ENCODE measurements at regions not wholly inside any gene's neighbourhood (a gene's known extent, or its start where the extent isn't known, plus 50 kb on each side); places are given as distances from the start of the nearest gene placed in this dataset.

- Histone ChIP-seq H3K9ac (ENCODE audit: insufficient read length) (no peak overlapping the region), H3K4me3 (no peak overlapping the region), H3K36me3 (ENCODE audit: insufficient read depth, low read length) (no peaks in the 10 kb centered on the region), H3K9me3 (ENCODE audit: low read depth, low read length) (no peaks in the 10 kb centered on the region), H3K27ac (no peak overlapping the region)
- no peak for TF ChIP-seq EZH2 (IDR thresholded peaks at IDR 0.05)
- no peak for TF ChIP-seq FOXP2 (optimal IDR thresholded peaks at IDR 0.05; ENCODE audit: control extremely low read depth, extremely low read length, insufficient read depth)
- TF ChIP-seq POLR2AphosphoS5 (IDR thresholded peaks at IDR 0.05; ENCODE audit: borderline replicate concordance, low read depth, low read length): no peak
- DNase-seq (ENCODE audit: low read depth, low spot score): no peak
These were observed 124.3 kb upstream of the CPSF6 start for GRCh38 chr12:69115099-69115498.

- DNase-seq (ENCODE audit: low read depth, low spot score): no peak
- TF ChIP-seq FOXP2 (optimal IDR thresholded peaks at IDR 0.05; ENCODE audit: control extremely low read depth, extremely low read length, insufficient read depth) (no peak), EZH2 (IDR thresholded peaks at IDR 0.05) (no peak), POLR2AphosphoS5 (IDR thresholded peaks at IDR 0.05; ENCODE audit: borderline replicate concordance, low read depth, low read length) (no peak)
- Histone ChIP-seq H3K9me3 (ENCODE audit: low read depth, low read length) (no peaks in the 10 kb centered on the region), H3K36me3 (ENCODE audit: insufficient read depth, low read length) (no peaks in the 10 kb centered on the region), H3K4me3 (no peak overlapping the region), H3K9ac (ENCODE audit: insufficient read length) (no peak overlapping the region), H3K27ac (no peak overlapping the region)
These were observed 123.4 kb upstream of the CPSF6 start for GRCh38 chr12:69115951-69116350.

GRCh38 chr12:69117566-69118266 is 121.7 kb upstream of the CPSF6 start:
- TF ChIP-seq FOXP2 (optimal IDR thresholded peaks at IDR 0.05; ENCODE audit: control extremely low read depth, extremely low read length, insufficient read depth) (no peak), EZH2 (IDR thresholded peaks at IDR 0.05) (no peak), POLR2AphosphoS5 (IDR thresholded peaks at IDR 0.05; ENCODE audit: borderline replicate concordance, low read depth, low read length) (no peak)
- DNase-seq (ENCODE audit: low read depth, low spot score): no peak
- no peak overlapping the region for H3K4me3 ChIP-seq
- no peak overlapping the region for H3K27ac ChIP-seq
- H3K36me3 ChIP-seq (ENCODE audit: insufficient read depth, low read length): no peaks in the 10 kb centered on the region
- H3K9ac ChIP-seq (ENCODE audit: insufficient read length): no peak overlapping the region
- H3K9me3 ChIP-seq (ENCODE audit: low read depth, low read length): no peaks in the 10 kb centered on the region

GRCh38 chr12:69118516-69118915 is 120.9 kb upstream of the CPSF6 start:
- TF ChIP-seq FOXP2 (optimal IDR thresholded peaks at IDR 0.05; ENCODE audit: control extremely low read depth, extremely low read length, insufficient read depth): no peak
- no peak for TF ChIP-seq EZH2 (IDR thresholded peaks at IDR 0.05)
- no peak for TF ChIP-seq POLR2AphosphoS5 (IDR thresholded peaks at IDR 0.05; ENCODE audit: borderline replicate concordance, low read depth, low read length)
- DNase-seq (ENCODE audit: low read depth, low spot score): no peak
- Histone ChIP-seq H3K27ac (no peak overlapping the region), H3K36me3 (ENCODE audit: insufficient read depth, low read length) (no peaks in the 10 kb centered on the region), H3K9me3 (ENCODE audit: low read depth, low read length) (no peaks in the 10 kb centered on the region), H3K4me3 (no peak overlapping the region), H3K9ac (ENCODE audit: insufficient read length) (no peak overlapping the region)

GRCh38 chr12:69119770-69120169 is 119.6 kb upstream of the CPSF6 start:
- Histone ChIP-seq H3K4me3 (no peak overlapping the region), H3K9ac (ENCODE audit: insufficient read length) (no peak overlapping the region), H3K27ac (no peak overlapping the region), H3K36me3 (ENCODE audit: insufficient read depth, low read length) (no peaks in the 10 kb centered on the region), H3K9me3 (ENCODE audit: low read depth, low read length) (no peaks in the 10 kb centered on the region)
- DNase-seq (ENCODE audit: low read depth, low spot score): no peak
- TF ChIP-seq POLR2AphosphoS5 (IDR thresholded peaks at IDR 0.05; ENCODE audit: borderline replicate concordance, low read depth, low read length) (no peak), FOXP2 (optimal IDR thresholded peaks at IDR 0.05; ENCODE audit: control extremely low read depth, extremely low read length, insufficient read depth) (no peak), EZH2 (IDR thresholded peaks at IDR 0.05) (no peak)

- Histone ChIP-seq H3K4me3 (no peak overlapping the region), H3K9me3 (ENCODE audit: low read depth, low read length) (no peaks in the 10 kb centered on the region), H3K9ac (ENCODE audit: insufficient read length) (no peak overlapping the region), H3K36me3 (ENCODE audit: insufficient read depth, low read length) (no peaks in the 10 kb centered on the region), H3K27ac (no peak overlapping the region)
- TF ChIP-seq EZH2 (IDR thresholded peaks at IDR 0.05): no peak
- TF ChIP-seq POLR2AphosphoS5 (IDR thresholded peaks at IDR 0.05; ENCODE audit: borderline replicate concordance, low read depth, low read length): no peak
- TF ChIP-seq FOXP2 (optimal IDR thresholded peaks at IDR 0.05; ENCODE audit: control extremely low read depth, extremely low read length, insufficient read depth): no peak
- DNase-seq (ENCODE audit: low read depth, low spot score): no peak
These were observed 119.0 kb upstream of the CPSF6 start for GRCh38 chr12:69120354-69120753.

GRCh38 chr12:69123311-69123710 is 116.1 kb upstream of the CPSF6 start:
- no peak for DNase-seq (ENCODE audit: low read depth, low spot score)
- Histone ChIP-seq H3K27ac (no peak overlapping the region), H3K9ac (ENCODE audit: insufficient read length) (no peak overlapping the region), H3K9me3 (ENCODE audit: low read depth, low read length) (no peaks in the 10 kb centered on the region), H3K4me3 (no peak overlapping the region), H3K36me3 (ENCODE audit: insufficient read depth, low read length) (no peaks in the 10 kb centered on the region)
- TF ChIP-seq EZH2 (IDR thresholded peaks at IDR 0.05) (no peak), FOXP2 (optimal IDR thresholded peaks at IDR 0.05; ENCODE audit: control extremely low read depth, extremely low read length, insufficient read depth) (no peak), POLR2AphosphoS5 (IDR thresholded peaks at IDR 0.05; ENCODE audit: borderline replicate concordance, low read depth, low read length) (no peak)

GRCh38 chr12:69123919-69124638 is 115.3 kb upstream of the CPSF6 start:
- Histone ChIP-seq H3K9ac (ENCODE audit: insufficient read length) (no peak overlapping the region), H3K4me3 (no peak overlapping the region), H3K9me3 (ENCODE audit: low read depth, low read length) (no peaks in the 10 kb centered on the region), H3K27ac (no peak overlapping the region), H3K36me3 (ENCODE audit: insufficient read depth, low read length) (no peaks in the 10 kb centered on the region)
- TF ChIP-seq EZH2 (IDR thresholded peaks at IDR 0.05) (no peak), POLR2AphosphoS5 (IDR thresholded peaks at IDR 0.05; ENCODE audit: borderline replicate concordance, low read depth, low read length) (no peak), FOXP2 (optimal IDR thresholded peaks at IDR 0.05; ENCODE audit: control extremely low read depth, extremely low read length, insufficient read depth) (no peak)
- no peak for DNase-seq (ENCODE audit: low read depth, low spot score)
